Activated T-cell treated with anti-CD3 and anti-CD28 coated beads, Interleukin-2, amount 50 U/mL, for 72 hours (primary cell): ENCODE measurements at regions not wholly inside any gene's neighbourhood (a gene's known extent, or its start where the extent isn't known, plus 50 kb on each side); places are given as distances from the start of the nearest gene placed in this dataset.
"Not testable (repeated sequence)": the region's sequence is repeated elsewhere in the genome, so short reads cannot be mapped to it uniquely, and the experiment has no call there.

ENCODE experiments used
- ATAC-seq, 2 donors: fragments of 150-1000 bp; cut with Tn5 transposase; replicated peaks in 1 of 2; 2 replicates each; pipeline ENCODE4 v1.10.0; 2021; ENCODE audit warnings: moderate library complexity in 2 of 2, mild to moderate bottlenecking in 1 of 2
- DNase-seq, 2 donors: peaks; one replicate each; pipeline ENCODE4 v3.0.0; 2021 to 2022; ENCODE audit warnings: mixed read lengths in 1 of 2
- H3K27ac Mint-ChIP-seq: one replicate; pipeline ENCODE4 v1.8.0; 2022; ENCODE audit warnings: mild to moderate bottlenecking, moderate library complexity, mixed read lengths
- H3K27me3 Mint-ChIP-seq: one replicate; pipeline ENCODE4 v1.8.0; 2022; ENCODE audit warnings: low read depth, mixed read lengths
- H3K36me3 Mint-ChIP-seq, 2 donors: one replicate each; pipeline ENCODE4 v1.8.0; 2022; ENCODE audit warnings: mixed read lengths in 2 of 2, mild to moderate bottlenecking in 1 of 2; ENCODE audit not compliant: insufficient read depth in 2 of 2
- H3K4me1 Mint-ChIP-seq: one replicate; pipeline ENCODE4 v1.8.0; 2022; ENCODE audit warnings: low read depth, mixed read lengths
- H3K4me3 Mint-ChIP-seq, 2 donors: one replicate each; pipeline ENCODE4 v1.8.0; 2022; ENCODE audit warnings: mild to moderate bottlenecking in 2 of 2, mixed read lengths in 2 of 2, moderate library complexity in 2 of 2
- H3K9me3 Mint-ChIP-seq, 2 donors: one replicate each; pipeline ENCODE4 v1.8.0; 2022; ENCODE audit warnings: mixed read lengths in 2 of 2

DNA sequence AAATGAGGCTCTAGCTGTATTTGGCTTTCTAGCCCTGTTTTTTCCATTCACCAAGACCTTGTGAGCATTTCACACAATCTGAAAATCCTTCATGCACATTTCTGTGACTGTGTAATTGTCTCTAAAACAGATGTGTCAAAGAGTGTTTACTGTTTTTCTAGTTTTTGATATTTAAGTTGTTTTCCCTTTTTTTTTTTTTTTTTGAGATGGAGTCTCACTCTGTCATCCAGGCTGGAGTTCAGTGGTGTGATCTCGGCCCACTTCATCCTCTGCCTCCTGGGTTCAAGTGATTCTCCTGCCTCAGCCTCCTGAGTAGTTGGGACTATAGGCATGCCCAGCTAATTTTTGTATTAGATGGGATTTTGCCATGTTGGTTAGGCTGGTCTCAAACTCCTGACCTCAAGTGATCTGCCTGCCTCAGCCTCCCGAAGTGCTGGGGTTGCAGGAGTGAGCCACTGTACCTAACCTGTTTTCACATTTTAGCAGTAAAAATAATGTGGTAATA is 242.0 kb downstream of the MYCN start:
- H3K4me3 Mint-ChIP-seq, ATAC-seq: not testable (repeated sequence)

DNA sequence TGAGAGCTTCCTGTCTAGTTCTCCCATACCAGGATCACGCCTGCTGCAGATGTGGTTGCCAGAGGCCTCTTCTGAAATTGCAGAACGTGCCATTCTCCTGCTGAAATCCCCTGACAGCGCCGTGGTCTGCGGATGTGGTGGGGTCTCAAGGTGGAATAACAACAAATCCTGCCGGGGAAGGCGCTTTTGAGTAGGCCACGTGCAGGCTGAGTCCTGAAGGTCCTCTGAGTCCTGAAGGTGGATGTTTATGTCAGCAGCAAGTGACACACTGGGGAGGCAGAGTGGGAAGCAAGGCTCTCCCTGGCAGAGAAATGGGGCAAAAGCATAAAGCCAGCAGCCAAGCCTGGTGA is 241.4 kb downstream of the MYCN start:
- no peak overlapping the region for H3K27ac Mint-ChIP-seq
- no peaks in the 10 kb centered on the region for H3K36me3 Mint-ChIP-seq
- H3K4me1 Mint-ChIP-seq, result no peaks in the 10 kb centered on the region
- H3K4me3 Mint-ChIP-seq, result no peak overlapping the region
- DNase-seq, result no peak
- no peaks in the 10 kb centered on the region for H3K9me3 Mint-ChIP-seq
- ATAC-seq, result no peak
- peaks cover 5% of the 10 kb centered on the region for H3K27me3 Mint-ChIP-seq

More for the DNA sequence above, 242.0 kb downstream of the MYCN start:
- not testable (repeated sequence) for H3K36me3 Mint-ChIP-seq, H3K9me3 Mint-ChIP-seq, H3K27ac Mint-ChIP-seq, H3K27me3 Mint-ChIP-seq, H3K4me1 Mint-ChIP-seq, DNase-seq

DNA sequence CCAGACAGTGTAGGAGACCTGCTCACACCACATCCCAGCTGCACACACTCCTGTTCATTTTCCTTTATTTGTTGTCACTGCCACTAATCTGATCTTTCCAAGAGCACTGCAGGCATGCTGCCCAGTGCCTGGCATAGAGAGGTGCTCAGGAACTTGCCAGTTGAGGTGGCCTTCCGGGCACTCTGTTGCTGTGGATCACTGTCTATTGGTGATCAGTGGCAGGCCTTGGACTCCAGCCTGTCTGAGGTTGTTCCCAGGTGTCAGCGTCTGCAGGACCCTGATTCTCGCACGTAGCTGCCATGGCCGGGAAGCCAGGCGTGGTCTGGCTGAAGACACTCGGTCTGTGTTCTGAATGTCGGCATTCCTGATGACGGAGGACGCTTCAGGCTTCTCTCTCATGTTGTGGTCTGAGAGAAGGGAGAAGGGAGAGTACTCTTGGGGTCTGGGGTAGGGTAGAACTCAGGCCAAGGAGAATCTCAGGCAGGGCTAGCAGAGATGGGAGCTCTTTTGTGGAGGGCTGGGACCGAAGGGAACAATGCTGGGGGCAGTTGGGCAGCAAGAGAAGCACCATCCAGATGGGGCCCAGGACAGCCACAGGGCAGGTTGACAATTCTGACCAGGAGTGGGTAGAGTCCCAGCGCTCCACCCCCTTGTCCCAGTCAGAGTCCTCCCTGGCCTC is 240.9 kb downstream of the MYCN start:
- no peak for ATAC-seq
- H3K27ac Mint-ChIP-seq, result no peak overlapping the region
- no peaks in the 10 kb centered on the region for H3K9me3 Mint-ChIP-seq
- DNase-seq, result no peak
- H3K4me3 Mint-ChIP-seq, result no peak overlapping the region
- peaks cover 5% of the 10 kb centered on the region for H3K27me3 Mint-ChIP-seq
- no peaks in the 10 kb centered on the region for H3K4me1 Mint-ChIP-seq
- no peaks in the 10 kb centered on the region for H3K36me3 Mint-ChIP-seq

DNA sequence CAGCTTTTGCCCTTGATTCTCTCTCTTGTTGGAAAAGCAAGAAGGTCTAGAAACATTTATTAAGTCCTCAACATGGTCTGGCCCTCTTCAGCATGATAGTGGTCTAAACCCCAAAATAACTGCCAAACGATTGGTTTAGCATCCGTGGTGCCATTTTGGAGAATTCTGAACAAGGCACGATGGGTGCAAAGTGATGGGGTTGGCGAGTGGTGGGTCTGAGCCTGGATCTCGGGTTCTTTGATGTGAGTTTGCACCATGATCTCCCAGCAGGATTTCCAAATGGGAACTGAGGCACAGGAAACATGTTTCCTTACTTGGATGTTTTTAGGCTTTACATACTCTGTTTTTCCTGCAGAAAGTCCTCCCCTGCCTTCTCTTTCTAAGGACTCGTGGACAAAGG is 240.3 kb downstream of the MYCN start:
- Mint-ChIP-seq H3K4me1 (no peaks in the 10 kb centered on the region), H3K27ac (no peak overlapping the region), H3K36me3 (no peaks in the 10 kb centered on the region), H3K4me3 (no peak overlapping the region), H3K9me3 (no peaks in the 10 kb centered on the region), H3K27me3 (peaks cover 5% of the 10 kb centered on the region)
- DNase-seq (no peak), ATAC-seq (no peak)

DNA sequence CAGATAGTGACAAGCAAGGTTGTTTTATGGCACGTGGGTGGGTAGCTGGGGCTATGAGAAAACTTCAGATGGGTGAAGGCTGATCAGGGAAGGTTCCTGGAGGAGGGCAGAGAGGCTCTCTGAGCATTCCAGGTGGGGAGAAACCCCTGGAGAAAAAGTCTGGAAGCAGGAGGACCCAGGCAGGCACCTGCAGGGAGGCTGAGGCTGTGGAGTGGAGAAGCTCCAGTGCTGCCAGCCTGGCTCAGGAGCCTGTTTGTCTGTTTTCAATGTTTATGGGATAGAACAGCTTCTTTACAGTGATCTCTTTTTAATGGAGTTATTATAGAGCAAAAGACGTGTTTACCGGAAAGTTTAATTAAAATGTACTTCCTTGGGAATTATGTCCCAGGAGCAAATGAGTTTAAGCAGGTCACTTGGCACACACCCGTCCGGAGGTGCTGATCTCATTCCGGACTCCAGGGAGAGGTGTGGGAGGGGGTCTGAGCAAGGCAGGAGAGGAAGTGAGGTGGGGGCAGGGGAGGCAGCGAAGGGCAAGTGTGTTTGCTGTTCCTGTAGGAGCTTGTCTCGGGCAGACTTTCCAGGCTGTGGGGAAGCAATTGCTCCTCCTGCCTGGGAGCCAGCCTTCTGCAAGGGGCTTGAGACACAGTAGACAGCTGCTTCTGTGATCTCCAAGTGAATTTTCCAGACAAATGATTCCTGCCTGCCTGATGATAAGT is 239.5 kb downstream of the MYCN start:
- DNase-seq, result no peak

DNA sequence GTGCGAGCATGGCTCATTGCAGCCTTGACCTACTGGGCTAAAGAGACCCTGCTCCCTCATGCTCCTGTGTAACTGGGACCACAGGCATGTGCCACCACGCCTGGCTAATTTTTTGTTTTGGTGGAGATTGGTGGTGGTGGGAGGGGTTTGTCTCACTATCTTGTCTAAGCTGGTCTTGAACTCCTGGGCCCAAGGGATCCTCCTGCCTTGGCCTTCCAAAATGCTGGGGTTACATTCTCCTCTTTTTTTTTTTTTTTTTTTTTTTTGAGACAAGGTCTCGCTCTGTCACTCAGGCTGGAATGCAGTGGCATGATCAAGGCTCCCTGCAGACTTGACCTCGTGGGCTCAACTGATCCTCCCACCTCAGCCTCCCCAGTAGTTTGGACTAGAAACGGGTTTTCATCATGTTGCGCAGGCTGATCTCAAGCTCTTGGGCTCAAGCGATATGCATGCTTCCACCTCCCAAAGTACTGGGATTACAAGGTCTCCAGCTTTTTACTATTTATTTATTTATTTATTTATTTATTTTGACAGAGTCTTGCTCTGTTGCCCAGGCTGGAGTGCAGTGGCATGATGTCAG is 238.3 kb downstream of the MYCN start:
- Mint-ChIP-seq H3K27ac (no peak overlapping the region), H3K4me3 (no peak overlapping the region), H3K9me3 (no peaks in the 10 kb centered on the region), H3K27me3 (peaks cover 5% of the 10 kb centered on the region), H3K36me3 (no peaks in the 10 kb centered on the region), H3K4me1 (no peaks in the 10 kb centered on the region)
- DNase-seq, result no peak
- no peak for ATAC-seq

More for the DNA sequence above, 239.5 kb downstream of the MYCN start:
- Mint-ChIP-seq H3K27me3 (peaks cover 5% of the 10 kb centered on the region), H3K9me3 (no peaks in the 10 kb centered on the region), H3K36me3 (no peaks in the 10 kb centered on the region), H3K4me3 (no peak overlapping the region), H3K4me1 (no peaks in the 10 kb centered on the region), H3K27ac (no peak overlapping the region)
- ATAC-seq, result no peak

DNA sequence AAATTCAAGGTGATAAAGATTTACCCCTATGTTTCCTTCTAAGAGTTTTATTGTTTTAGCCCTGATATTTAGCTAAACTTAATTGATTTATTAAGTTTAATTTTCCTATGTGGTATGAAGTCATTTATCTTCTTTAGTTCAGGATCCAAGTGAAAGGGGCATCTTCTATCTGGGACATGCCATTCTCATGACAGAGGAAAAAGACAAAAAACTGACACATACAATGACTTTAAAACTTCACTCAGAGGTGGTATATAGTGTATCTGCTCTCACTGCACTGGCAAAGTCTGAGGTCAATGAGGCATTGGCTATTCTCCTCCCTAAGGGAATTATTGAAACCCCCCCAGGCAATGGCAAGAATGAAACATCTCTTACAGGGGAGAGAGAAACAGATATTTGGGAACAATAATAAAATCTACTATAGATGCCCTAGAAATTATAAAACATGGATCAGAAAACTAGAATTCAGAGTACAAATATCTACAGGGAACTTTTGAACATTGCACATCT is 237.4 kb downstream of the MYCN start:
- Mint-ChIP-seq H3K27ac (no peak overlapping the region), H3K4me3 (no peak overlapping the region), H3K36me3 (no peaks in the 10 kb centered on the region), H3K27me3 (no peaks in the 10 kb centered on the region), H3K4me1 (no peaks in the 10 kb centered on the region), H3K9me3 (no peaks in the 10 kb centered on the region)
- DNase-seq, result no peak
- no peak for ATAC-seq

DNA sequence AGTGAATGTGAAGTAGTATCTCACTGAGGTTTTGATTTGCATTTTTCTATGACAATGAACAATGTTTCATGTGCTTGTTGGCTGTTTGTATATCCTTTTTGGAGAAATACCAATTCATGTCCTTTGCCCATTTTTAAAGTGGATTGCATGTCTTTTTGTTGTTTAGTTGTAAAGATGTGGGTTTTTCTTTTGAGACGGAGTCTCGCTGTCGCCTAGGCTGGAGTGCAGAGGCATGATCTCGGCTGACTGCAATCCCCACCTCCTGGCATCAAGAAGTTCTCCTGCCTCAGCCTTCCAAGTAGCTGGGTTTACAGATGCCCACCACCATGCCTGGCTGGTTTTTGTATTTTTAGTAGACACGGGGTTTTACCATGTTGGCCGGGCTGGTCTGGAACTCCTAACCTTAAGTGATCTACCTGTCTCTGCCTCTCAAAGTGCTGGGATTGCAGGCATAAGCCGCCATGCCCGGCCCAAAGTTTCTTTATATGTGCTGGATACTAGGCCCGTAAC is 236.7 kb downstream of the MYCN start:
- DNase-seq (no peak), ATAC-seq (no peak)
- Mint-ChIP-seq H3K27me3 (no peaks in the 10 kb centered on the region), H3K27ac (no peak overlapping the region), H3K36me3 (no peaks in the 10 kb centered on the region), H3K9me3 (no peaks in the 10 kb centered on the region), H3K4me1 (no peaks in the 10 kb centered on the region), H3K4me3 (no peak overlapping the region)

DNA sequence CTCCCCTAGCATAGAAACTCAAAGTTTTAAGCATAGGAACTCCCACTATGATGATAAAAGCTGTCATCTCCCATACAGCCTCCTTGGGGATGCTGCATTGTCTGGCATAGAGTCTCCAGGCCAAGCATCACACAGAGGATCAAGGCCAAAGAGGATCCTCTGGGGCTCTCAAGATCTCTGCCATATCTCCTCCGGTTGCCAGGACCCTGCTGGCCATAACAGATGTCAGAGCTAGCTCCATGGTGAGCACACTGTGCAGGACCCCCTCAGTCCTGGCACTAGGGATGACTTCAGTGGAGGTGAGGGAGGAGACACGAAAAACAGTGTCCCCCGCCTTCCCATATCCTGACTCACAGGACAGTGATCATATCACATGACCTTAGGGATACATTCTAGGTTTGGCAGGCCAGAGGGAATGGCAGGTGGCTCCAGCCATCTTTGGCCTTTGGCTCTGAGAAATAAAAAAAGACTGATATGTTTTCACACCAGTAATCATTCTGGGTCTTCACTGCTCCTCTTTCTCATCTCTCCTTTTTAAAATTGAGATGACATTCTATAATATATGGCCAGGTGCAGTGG is 235.0 kb downstream of the MYCN start:
- Mint-ChIP-seq H3K9me3 (no peaks in the 10 kb centered on the region), H3K4me1 (no peaks in the 10 kb centered on the region), H3K27ac (no peak overlapping the region), H3K27me3 (no peaks in the 10 kb centered on the region), H3K36me3 (no peaks in the 10 kb centered on the region), H3K4me3 (no peak overlapping the region)
- DNase-seq, result no peak
- ATAC-seq, result no peak

DNA sequence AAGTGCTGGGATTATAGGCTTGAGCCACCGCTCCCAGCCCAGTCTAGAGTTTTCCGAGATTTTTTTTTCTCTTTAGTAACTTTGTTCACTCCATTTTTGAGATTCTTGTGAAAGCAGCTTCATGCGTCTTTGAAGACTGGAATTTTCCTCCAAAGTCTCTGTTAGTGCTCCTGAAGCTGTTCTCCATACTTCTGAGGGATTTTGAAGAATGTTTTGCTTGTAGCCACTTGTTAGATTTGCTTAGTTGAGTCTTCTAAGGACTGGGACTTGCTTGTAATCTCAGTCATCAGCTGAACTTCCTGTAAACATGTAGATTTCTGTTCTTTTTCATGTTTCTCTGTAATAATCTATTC is 234.3 kb downstream of the MYCN start:
- ATAC-seq, result no peak
- Mint-ChIP-seq H3K36me3 (no peaks in the 10 kb centered on the region), H3K4me1 (no peaks in the 10 kb centered on the region), H3K27me3 (no peaks in the 10 kb centered on the region), H3K4me3 (no peak overlapping the region), H3K27ac (no peak overlapping the region), H3K9me3 (no peaks in the 10 kb centered on the region)
- DNase-seq, result no peak

DNA sequence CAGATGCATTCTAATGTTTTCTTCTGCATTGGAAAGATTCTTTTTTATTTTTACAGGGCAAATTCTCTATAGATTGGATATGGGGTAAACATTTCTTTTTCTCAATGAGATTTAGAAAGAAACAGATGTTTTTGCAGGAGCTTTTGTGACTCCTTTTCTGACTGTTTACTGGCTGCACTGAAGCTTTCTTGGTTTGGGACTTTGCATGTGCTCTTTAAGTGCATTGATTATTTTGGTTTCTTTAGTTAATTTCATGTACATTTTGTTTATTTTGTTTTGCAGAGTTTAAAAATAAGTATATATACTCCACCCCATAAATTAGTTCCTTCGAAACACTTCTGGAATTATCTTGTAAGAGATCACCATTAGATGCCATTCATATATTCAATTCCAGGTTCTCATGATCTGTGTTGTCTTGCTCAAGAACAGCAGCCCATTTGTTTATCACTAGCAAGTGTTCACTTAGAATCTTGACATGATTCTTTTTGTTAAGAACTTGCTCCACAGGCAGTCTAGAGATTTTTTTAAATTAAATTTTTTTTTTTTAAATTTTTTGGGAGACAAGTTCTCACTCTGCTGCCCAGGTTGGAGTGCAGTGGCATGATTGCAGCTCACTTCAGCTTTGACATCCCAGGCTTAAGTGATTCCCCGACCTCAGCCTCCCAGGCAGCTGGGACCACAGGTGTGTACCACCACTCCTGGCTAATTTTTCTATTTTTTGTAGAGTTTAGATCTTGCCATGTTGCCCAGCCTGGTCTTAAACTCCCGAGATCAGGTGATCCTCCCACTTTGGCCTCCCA is 233.7 kb downstream of the MYCN start:
- Mint-ChIP-seq H3K9me3 (no peaks in the 10 kb centered on the region), H3K4me1 (no peaks in the 10 kb centered on the region), H3K27ac (no peak overlapping the region), H3K36me3 (no peaks in the 10 kb centered on the region), H3K27me3 (no peaks in the 10 kb centered on the region), H3K4me3 (no peak overlapping the region)
- DNase-seq (no peak), ATAC-seq (no peak)

DNA sequence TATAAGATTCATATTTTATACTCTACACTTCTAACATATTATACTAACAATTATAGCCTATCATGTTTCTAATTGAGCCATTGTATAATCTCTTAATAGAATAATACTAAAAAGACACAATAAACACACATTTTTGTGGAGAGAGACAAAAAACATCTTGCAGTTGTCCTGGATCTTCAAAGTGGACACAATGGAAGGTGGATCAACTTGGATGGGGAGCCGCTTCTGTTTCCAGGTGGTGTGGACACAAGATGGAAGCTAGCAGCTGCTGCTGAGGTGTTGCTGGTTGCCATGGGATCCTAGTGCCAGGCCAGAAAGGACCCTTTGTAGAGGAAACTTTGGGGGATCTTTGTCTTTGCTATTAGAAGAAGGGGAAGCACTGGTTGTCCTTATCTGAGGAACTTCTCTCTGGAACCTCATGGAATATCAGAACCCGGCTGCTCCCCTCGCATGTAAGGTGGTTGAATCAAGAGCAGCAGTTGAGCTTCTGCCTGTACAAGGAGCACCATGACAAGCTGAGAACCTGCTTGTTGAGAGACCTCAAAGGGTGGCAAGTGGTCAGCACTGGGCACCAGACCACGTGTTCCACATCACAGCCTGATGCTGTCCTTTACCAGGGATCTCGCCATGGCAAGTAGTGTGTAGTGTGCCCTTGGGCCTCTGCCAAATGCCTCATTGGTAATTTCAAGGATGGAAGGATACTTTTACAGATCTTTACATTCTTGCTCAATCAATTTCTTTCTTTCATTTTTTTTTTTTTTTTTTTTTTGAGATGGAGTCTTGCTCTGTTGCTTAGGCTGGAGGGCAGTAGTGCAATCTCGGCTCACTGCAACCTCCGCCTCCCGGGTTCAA is 232.2 kb downstream of the MYCN start:
- no peaks in the 10 kb centered on the region for H3K27me3 Mint-ChIP-seq
- no peak for ATAC-seq
- no peaks in the 10 kb centered on the region for H3K9me3 Mint-ChIP-seq
- H3K4me1 Mint-ChIP-seq, result no peaks in the 10 kb centered on the region
- DNase-seq, result no peak
- H3K27ac Mint-ChIP-seq, result no peak overlapping the region
- H3K36me3 Mint-ChIP-seq, result no peaks in the 10 kb centered on the region
- no peak overlapping the region for H3K4me3 Mint-ChIP-seq
